GM21576 (cell line): ENCODE measurements at regions not wholly inside any gene's neighbourhood (a gene's known extent, or its start where the extent isn't known, plus 50 kb on each side); places are given as distances from the start of the nearest gene placed in this dataset.

Source experiments
- ATAC-seq: cut with Tn5 transposase; IDR thresholded peaks from one replicate; pipeline ENCODE4 v1.9.1; 2021; ENCODE audit warnings: mild to moderate bottlenecking, moderate library complexity; ENCODE audit not compliant: unreplicated experiment

GRCh38 chr1:9419369-9420041 is 119.8 kb upstream of the SLC25A33 start:
- ATAC-seq: no peak

- ATAC-seq: no peak
These were observed 118.3 kb upstream of the SLC25A33 start for GRCh38 chr1:9420835-9421532.

DNA sequence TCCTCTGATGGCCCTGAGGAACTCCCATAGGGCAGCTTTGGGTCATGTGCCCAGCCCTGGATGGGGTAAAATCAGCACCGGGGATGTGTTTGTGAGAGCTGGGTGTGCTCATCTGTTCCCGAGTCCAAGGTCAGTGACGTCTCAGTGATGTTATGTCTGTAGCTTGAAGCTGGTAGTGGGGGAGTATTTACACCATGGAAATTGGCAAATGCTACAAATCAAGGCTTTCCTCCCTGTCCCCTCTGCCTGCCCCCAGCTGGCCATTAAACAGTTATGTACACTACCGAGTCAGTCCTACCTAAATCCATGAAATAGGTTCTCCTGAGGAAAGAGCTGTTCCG is 117.8 kb upstream of the SLC25A33 start:
- no peak for ATAC-seq

GRCh38 chr1:9422321-9422720 is 116.9 kb upstream of the SLC25A33 start:
- no peak for ATAC-seq

DNA sequence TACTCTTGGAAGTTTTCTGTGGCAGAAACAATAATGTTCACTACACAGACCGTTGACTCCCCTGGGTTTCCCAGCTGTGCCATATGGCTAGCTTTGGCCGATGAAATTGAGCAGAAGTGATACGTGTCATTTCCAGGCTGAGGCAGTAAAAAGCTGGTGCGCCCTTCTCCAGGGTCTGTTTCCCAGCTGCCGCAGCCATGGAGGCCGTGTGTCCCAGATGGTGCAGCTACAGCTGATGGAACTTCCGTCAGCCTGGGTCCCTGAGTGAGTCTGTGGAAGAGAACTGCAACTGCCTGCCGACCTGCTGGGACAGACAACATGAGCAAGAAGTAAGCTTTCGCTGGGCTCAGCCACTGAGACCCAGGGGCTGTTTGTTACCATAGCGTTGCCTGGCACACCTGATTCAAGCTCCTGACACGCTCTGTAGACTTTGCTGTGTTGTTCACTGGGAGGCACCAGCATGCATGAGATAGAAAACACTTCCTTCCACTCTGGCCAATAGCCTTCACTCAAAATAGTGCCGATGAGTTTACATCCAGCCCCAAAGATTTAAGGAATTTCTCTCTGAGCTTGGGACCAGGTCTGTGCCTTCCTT is 116.3 kb upstream of the SLC25A33 start:
- no peak for ATAC-seq

GRCh38 chr1:9424261-9424660 is 115.0 kb upstream of the SLC25A33 start:
- ATAC-seq: no peak

GRCh38 chr1:9425859-9426258 is 113.4 kb upstream of the SLC25A33 start:
- ATAC-seq: peak; percentile 13

GRCh38 chr1:9426291-9426711 is 113.0 kb upstream of the SLC25A33 start:
- peak; percentile 61 for ATAC-seq

GRCh38 chr1:9427388-9427787 is 111.9 kb upstream of the SLC25A33 start:
- ATAC-seq: no peak

GRCh38 chr1:9428601-9429341 is 110.5 kb upstream of the SLC25A33 start:
- ATAC-seq: peak; percentile 67

DNA sequence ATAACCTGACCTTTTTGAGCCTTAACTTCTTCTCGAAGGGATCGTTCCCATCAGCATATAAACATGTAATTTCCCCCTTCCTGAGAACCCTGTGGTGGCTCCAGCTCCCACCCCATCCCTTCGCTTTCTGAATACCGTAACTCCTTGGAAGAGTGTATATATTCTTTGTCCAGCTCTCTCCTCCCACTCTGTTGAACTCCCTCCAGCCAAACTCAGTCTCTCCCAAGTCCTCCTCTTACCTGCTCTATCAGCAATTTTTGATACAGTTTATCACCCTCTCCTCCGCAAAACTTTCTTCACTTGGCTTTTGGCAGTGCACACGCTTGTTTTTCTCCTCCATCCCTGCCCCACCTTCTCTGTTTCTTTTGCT is 109.9 kb upstream of the SLC25A33 start:
- ATAC-seq: no peak

DNA sequence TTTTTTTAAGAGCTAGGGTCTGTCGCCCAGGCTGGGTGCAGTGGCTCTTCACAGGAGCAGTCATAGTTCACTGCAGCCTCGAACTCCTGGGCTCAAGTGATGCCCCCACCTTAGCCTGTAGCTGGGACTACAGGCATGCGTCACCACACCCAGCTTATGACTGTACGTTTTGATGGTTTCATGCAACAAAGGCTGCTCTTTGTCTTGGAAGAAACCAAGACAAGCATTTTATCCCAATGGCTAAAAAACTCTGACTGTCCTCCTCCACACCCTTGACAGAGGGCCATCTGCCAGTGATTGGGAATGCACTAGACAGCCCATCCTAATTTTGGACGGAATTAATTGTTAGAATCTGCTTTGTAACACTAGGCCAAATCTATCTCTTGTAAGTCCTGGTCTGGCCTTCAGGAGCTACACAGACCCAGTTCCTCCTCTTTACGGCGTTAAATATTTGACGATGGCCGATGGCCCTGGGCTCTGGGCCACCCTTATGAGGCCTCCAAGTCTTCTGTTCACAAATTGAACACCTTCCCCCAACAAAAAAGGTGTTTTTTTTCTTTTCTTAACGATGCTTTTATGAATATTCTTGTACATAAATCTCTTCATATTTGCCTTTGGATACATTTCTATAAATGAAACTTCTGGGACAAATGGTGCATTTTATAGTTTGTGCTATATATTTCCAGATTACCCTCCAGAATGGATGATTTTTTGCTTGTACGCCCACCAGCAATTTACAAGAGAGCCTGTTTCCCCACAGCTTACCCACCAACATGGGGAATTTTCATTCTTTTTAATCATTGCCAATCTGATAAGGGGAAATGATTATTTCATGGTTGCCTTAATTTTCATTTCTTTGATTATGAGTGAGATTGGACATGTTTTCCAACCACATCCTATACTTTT is 104.8 kb upstream of the SLC25A33 start:
- no peak for ATAC-seq

DNA sequence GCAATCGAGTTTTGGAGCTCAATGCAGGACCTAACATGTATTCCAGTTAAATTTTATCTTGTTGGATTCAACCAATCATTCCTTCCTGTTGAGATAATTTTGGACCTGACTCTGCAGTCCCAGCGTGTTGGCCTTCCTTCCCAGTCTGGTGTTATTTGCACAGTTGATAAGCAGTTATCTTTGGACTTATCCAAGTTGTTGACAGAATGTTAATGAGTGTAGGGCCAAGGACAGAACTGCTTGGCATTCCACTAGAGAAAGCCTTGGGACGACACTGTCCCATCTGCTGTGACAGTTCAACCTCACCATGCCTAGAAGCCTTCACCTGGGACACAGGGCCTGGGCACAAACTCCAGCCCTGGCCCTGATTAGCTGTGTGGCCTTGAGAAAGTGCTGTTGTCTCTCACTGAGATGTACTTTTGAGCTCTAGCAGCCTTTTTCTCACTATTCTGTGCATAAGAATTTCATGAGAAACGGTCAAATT is 104.1 kb upstream of the SLC25A33 start:
- ATAC-seq: no peak

GRCh38 chr1:9435854-9436640 is 103.2 kb upstream of the SLC25A33 start:
- no peak for ATAC-seq

GRCh38 chr1:9437961-9438430 is 101.3 kb upstream of the SLC25A33 start:
- ATAC-seq: no peak

DNA sequence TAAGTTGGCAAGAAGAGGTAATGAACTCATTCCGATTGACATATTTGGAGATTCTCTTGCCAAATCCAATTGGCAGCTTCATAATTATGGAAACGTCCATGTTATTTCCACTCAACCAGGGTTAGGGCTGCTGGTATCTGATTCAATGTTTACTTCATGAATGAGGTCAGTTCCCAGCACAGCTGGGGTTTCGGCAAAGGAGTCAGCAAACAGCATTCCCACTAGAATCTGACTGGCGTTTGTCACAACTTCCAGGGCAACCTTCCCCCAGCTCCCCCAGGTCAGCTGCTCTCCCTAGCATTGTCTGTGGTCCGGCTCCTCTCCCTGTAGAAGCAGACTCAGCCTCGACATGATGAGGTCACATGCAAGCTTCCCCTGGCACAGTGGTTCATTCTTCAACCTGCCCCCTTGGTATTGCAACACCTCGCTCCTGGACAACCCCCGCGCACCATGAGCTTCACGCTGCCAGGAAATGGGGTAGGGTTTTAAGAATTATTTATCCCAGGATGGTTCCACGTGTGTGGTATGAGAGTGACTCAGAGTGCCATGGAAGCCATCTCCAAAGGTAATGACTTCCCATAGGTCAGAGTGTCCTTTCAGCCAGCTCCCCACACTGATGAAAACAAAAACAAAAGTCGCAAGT is 100.7 kb upstream of the SLC25A33 start:
- no peak for ATAC-seq

DNA sequence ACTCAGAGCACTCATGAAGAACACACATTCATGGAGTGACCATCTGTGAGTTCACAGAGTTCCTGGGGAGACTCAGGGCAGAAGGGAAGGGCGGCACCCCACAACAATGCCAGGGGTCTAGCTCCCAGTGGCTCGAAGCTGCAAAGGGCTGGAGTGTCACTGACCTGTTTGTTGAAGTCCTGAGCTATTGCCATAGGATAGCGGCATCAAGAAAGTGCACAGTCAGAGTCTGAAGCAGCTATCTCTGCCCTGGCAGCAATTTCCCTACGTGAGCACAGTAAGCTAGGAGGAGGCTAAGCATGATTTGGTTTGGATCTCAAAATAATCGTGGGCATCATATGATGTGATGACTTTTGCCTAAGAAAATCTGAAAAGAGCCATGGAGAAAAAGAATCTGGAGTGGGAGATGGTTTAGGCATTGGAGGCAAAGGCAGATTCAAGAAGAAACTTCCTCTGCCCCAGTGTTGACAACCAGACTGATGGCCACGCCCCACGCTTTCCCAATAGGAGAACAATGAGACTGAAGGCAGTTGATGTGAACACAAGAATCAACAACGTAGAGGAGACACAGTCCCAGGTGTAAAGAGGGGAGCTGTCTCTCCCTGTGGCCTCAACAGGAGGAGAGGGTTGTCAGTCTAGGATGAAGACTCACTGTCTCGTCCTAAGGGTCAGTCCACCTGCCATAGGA is 100.0 kb upstream of the SLC25A33 start:
- ATAC-seq: no peak

DNA sequence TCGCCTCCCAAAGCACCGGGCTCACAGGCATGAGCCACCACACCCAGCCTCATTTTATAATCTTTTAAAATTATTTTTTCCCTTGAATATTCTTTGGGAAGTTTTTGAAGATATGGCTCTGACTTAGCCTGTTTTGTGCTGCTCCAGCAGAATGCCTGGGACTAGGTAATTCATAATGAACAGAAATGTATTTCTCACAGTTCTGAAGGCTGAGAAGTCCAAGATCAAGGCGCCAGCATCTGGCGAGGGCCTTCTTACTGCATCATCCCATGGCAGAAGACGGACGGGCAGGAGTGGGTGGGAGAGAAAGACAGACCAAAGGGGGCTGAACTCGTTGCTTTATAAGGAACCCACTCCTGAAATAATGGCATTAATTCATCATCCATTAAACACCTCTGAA is 99.0 kb upstream of the SLC25A33 start:
- ATAC-seq: no peak
